ENCODE measurements at regions not wholly inside any gene's neighbourhood (a gene's known extent, or its start where the extent isn't known, plus 50 kb on each side); places are given as distances from the start of the nearest gene placed in this dataset.
"Not testable (repeated sequence)": the region's sequence is repeated elsewhere in the genome, so short reads cannot be mapped to it uniquely, and the experiment has no call there.

GRCh38 chr17:56002656-56003055 is 150.6 kb upstream of the ANKFN1 start:
- DNase-seq; H3K4me3 Mint-ChIP-seq; H3K27ac Mint-ChIP-seq; H3K9me3 Mint-ChIP-seq; H3K36me3 Mint-ChIP-seq; H3K4me1 Mint-ChIP-seq; H3K27me3 Mint-ChIP-seq; ATAC-seq (replicated peaks): not testable (repeated sequence)

- no peaks in the 10 kb centered on the region for H3K36me3 Mint-ChIP-seq
Observed at GRCh38 chr17:56009795-56010651, 143.3 kb upstream of the ANKFN1 start.

GRCh38 chr17:56011406-56012131 is 141.7 kb upstream of the ANKFN1 start:
- H3K4me3 Mint-ChIP-seq = no peak overlapping the region
- peaks cover 4 to 13% of the 10 kb centered on the region in 2 donors for H3K9me3 Mint-ChIP-seq
- DNase-seq = no peak
- no peak for ATAC-seq (replicated peaks)
- no peaks in the 10 kb centered on the region for H3K36me3 Mint-ChIP-seq
- no peak overlapping the region for H3K27ac Mint-ChIP-seq
- H3K27me3 Mint-ChIP-seq = no peaks in the 10 kb centered on the region
- no peaks in the 10 kb centered on the region for H3K4me1 Mint-ChIP-seq

More at GRCh38 chr17:56009795-56010651, 143.3 kb upstream of the ANKFN1 start:
- H3K9me3 Mint-ChIP-seq = peaks cover 4 to 13% of the 10 kb centered on the region in 2 donors
- no peak for ATAC-seq (replicated peaks)
- H3K4me3 Mint-ChIP-seq = no peak overlapping the region
- no peak overlapping the region for H3K27ac Mint-ChIP-seq
- no peaks in the 10 kb centered on the region for H3K27me3 Mint-ChIP-seq
- H3K4me1 Mint-ChIP-seq = no peaks in the 10 kb centered on the region
- no peak for DNase-seq

- H3K27me3 Mint-ChIP-seq = peaks cover 4 to 14% of the 10 kb centered on the region in 2 donors
- no peak overlapping the region for H3K4me3 Mint-ChIP-seq
- no peak overlapping the region for H3K27ac Mint-ChIP-seq
- ATAC-seq (replicated peaks) (no peak), DNase-seq (no peak)
- peaks cover 6 to 11% of the 10 kb centered on the region in 2 donors for H3K4me1 Mint-ChIP-seq
- H3K36me3 Mint-ChIP-seq = no peaks in the 10 kb centered on the region
- peaks cover 0 to 5% of the 10 kb centered on the region in 2 donors for H3K9me3 Mint-ChIP-seq
Observed at GRCh38 chr17:56018211-56018610, 135.1 kb upstream of the ANKFN1 start.

- Mint-ChIP-seq H3K4me3 (no peak overlapping the region), H3K4me1 (peaks cover 6 to 11% of the 10 kb centered on the region in 2 donors), H3K27ac (no peak overlapping the region), H3K9me3 (no peaks in the 10 kb centered on the region), H3K36me3 (no peaks in the 10 kb centered on the region), H3K27me3 (peaks cover 4 to 14% of the 10 kb centered on the region in 2 donors)
- DNase-seq (no peak), ATAC-seq (replicated peaks) (peak; percentile 86 to 92)
Observed at GRCh38 chr17:56020369-56020768, 132.9 kb upstream of the ANKFN1 start.

- H3K4me3 Mint-ChIP-seq = no peak overlapping the region
- DNase-seq = no peak
- ATAC-seq (replicated peaks) = no peak
- peaks cover 4 to 14% of the 10 kb centered on the region in 2 donors for H3K27me3 Mint-ChIP-seq
- peaks cover 6 to 11% of the 10 kb centered on the region in 2 donors for H3K4me1 Mint-ChIP-seq
- no peaks in the 10 kb centered on the region for H3K36me3 Mint-ChIP-seq
- H3K27ac Mint-ChIP-seq = no peak overlapping the region
- no peaks in the 10 kb centered on the region for H3K9me3 Mint-ChIP-seq
Observed at GRCh38 chr17:56021681-56022190, 131.5 kb upstream of the ANKFN1 start.

- H3K4me1 Mint-ChIP-seq = peaks cover 6 to 11% of the 10 kb centered on the region in 2 donors
- no peak overlapping the region for H3K27ac Mint-ChIP-seq
- H3K9me3 Mint-ChIP-seq = no peaks in the 10 kb centered on the region
- H3K27me3 Mint-ChIP-seq = peaks cover 0 to 6% of the 10 kb centered on the region in 2 donors
- no peak for DNase-seq
- no peak overlapping the region for H3K4me3 Mint-ChIP-seq
- no peaks in the 10 kb centered on the region for H3K36me3 Mint-ChIP-seq
- no peak for ATAC-seq (replicated peaks)
Observed at GRCh38 chr17:56023851-56024250, 129.4 kb upstream of the ANKFN1 start.

GRCh38 chr17:56026915-56027314 is 126.4 kb upstream of the ANKFN1 start:
- no peaks in the 10 kb centered on the region for H3K9me3 Mint-ChIP-seq
- H3K27ac Mint-ChIP-seq = no peak overlapping the region
- H3K27me3 Mint-ChIP-seq = peaks cover 7 to 15% of the 10 kb centered on the region in 2 donors
- DNase-seq (no peak), ATAC-seq (replicated peaks) (no peak)
- H3K4me3 Mint-ChIP-seq = no peak overlapping the region
- peaks cover 2 to 8% of the 10 kb centered on the region in 2 donors for H3K4me1 Mint-ChIP-seq
- no peaks in the 10 kb centered on the region for H3K36me3 Mint-ChIP-seq

GRCh38 chr17:56028837-56029236 is 124.4 kb upstream of the ANKFN1 start:
- Mint-ChIP-seq H3K36me3 (no peaks in the 10 kb centered on the region), H3K4me1 (peaks cover 2 to 10% of the 10 kb centered on the region in 2 donors), H3K27me3 (peaks cover 9 to 14% of the 10 kb centered on the region in 2 donors), H3K4me3 (no peak overlapping the region), H3K9me3 (no peaks in the 10 kb centered on the region), H3K27ac (no peak overlapping the region)
- ATAC-seq (replicated peaks) = no peak
- DNase-seq = no peak

- DNase-seq (no peak), ATAC-seq (replicated peaks) (no peak)
- H3K4me3 Mint-ChIP-seq = no peak overlapping the region
- no peaks in the 10 kb centered on the region for H3K36me3 Mint-ChIP-seq
- peaks cover 2 to 10% of the 10 kb centered on the region in 2 donors for H3K4me1 Mint-ChIP-seq
- H3K27ac Mint-ChIP-seq = no peak overlapping the region
- H3K9me3 Mint-ChIP-seq = no peaks in the 10 kb centered on the region
- H3K27me3 Mint-ChIP-seq = peaks cover 9 to 14% of the 10 kb centered on the region in 2 donors
Observed at GRCh38 chr17:56030009-56030624, 123.2 kb upstream of the ANKFN1 start.

GRCh38 chr17:56031636-56032035 is 121.6 kb upstream of the ANKFN1 start:
- ATAC-seq (replicated peaks) (peak; percentile 73 to 81), DNase-seq (no peak)
- Mint-ChIP-seq H3K36me3 (no peaks in the 10 kb centered on the region), H3K27ac (no peak overlapping the region), H3K4me3 (no peak overlapping the region), H3K9me3 (no peaks in the 10 kb centered on the region), H3K27me3 (peaks cover 9 to 14% of the 10 kb centered on the region in 2 donors), H3K4me1 (peaks cover 2 to 10% of the 10 kb centered on the region in 2 donors)

- H3K4me1 Mint-ChIP-seq = peaks cover 2 to 10% of the 10 kb centered on the region in 2 donors
- no peaks in the 10 kb centered on the region for H3K36me3 Mint-ChIP-seq
- no peak overlapping the region for H3K4me3 Mint-ChIP-seq
- no peak for DNase-seq
- H3K9me3 Mint-ChIP-seq = no peaks in the 10 kb centered on the region
- H3K27ac Mint-ChIP-seq = no peak overlapping the region
- ATAC-seq (replicated peaks) = no peak
- H3K27me3 Mint-ChIP-seq = peaks cover 9 to 14% of the 10 kb centered on the region in 2 donors
Observed at GRCh38 chr17:56034197-56034635, 119.1 kb upstream of the ANKFN1 start.

GRCh38 chr17:56038131-56038530 is 115.1 kb upstream of the ANKFN1 start:
- ATAC-seq (replicated peaks) (no peak), DNase-seq (no peak)
- no peaks in the 10 kb centered on the region for H3K36me3 Mint-ChIP-seq
- peaks cover 3 to 5% of the 10 kb centered on the region in 2 donors for H3K9me3 Mint-ChIP-seq
- H3K27me3 Mint-ChIP-seq = peaks cover 0 to 5% of the 10 kb centered on the region in 2 donors
- no peak overlapping the region for H3K27ac Mint-ChIP-seq
- no peaks in the 10 kb centered on the region for H3K4me1 Mint-ChIP-seq
- no peak overlapping the region for H3K4me3 Mint-ChIP-seq

- no peak overlapping the region for H3K27ac Mint-ChIP-seq
- H3K9me3 Mint-ChIP-seq = peaks cover 3 to 5% of the 10 kb centered on the region in 2 donors
- ATAC-seq (replicated peaks) = no peak
- H3K4me3 Mint-ChIP-seq = no peak overlapping the region
- peaks cover 7 to 11% of the 10 kb centered on the region in 2 donors for H3K27me3 Mint-ChIP-seq
- no peaks in the 10 kb centered on the region for H3K4me1 Mint-ChIP-seq
- no peak for DNase-seq
- H3K36me3 Mint-ChIP-seq = no peaks in the 10 kb centered on the region
Observed at GRCh38 chr17:56045872-56046271, 107.4 kb upstream of the ANKFN1 start.

All from stimulated activated naive B cell treated with anti-CD40 and anti-IgM and Interleukin-4, amounts not matched to agents 10 μg/mL and 1 μg/mL and 100 μg/mL, for 72 hours (primary cell).